HepG2 (cell line): ENCODE measurements at regions not wholly inside any gene's neighbourhood (a gene's known extent, or its start where the extent isn't known, plus 50 kb on each side); places are given as distances from the start of the nearest gene placed in this dataset.

Experiments
- ATAC-seq: fragments of 200-7000 bp; cut with Tn5 transposase; 3 replicates; pipeline ENCODE4 v1.9.1; 2020; ENCODE audit warnings: mild to moderate bottlenecking, moderate library complexity
- BruUV-seq: library from RNA; stranded (reverse); fragments of 400-500 nt; replicated peaks from 2 replicates; lab custom pipeline; 2021; lab: Mats Ljungman, UMichigan
- CTCF ChIA-PET: fragments of 300-600 bp; formaldehyde crosslinking; extraction: SDS; loops from one replicate; lab custom pipeline; 2021; ENCODE audit warnings: low total read pairs, inconsistent platforms, low intra/inter-chr PET ratio; lab: Yijun Ruan, JAX
- POLR2A ChIA-PET: fragments of 350-600 bp; sonication (Branson Sonifier 250); formaldehyde crosslinking; loops from one replicate; lab custom pipeline; 2020; ENCODE audit warnings: antibody characterized with exemption, inconsistent platforms; lab: Yijun Ruan, JAX
- DNase-seq: peaks from one replicate; pipeline ENCODE4 v3.0.0-alpha.2; 2015; ENCODE audit warnings: low spot score
- FAIRE-seq: peaks from 3 replicates; lab custom pipeline; 2011; peaks lifted over from hg19 to GRCh38; lab: Jason Lieb, UNC
- H2AFZ ChIP-seq: one replicate; pipeline ENCODE4 v1.6.1; 2011; ENCODE audit warnings: low read length, inconsistent platforms
- H3K27ac ChIP-seq: fragments of 300-600 bp; 3 replicates; pipeline ENCODE4 v1.8.0; 2011; ENCODE audit warnings: mixed run types, mild to moderate bottlenecking, mixed read lengths, low read length, inconsistent platforms; ENCODE audit not compliant: insufficient read depth; ENCODE audit errors: extremely low read length
- H3K27me3 ChIP-seq, 2 experiments: fragments of 200-600 bp in 1 of 2; 2 replicates in 1 of 2; 3 replicates in 1 of 2; pipeline versions ENCODE4 v1.6.0 to v1.8.0; 2011; ENCODE audit warnings: low read length in 2 of 2, mild to moderate bottlenecking in 2 of 2, moderate library complexity in 2 of 2, inconsistent platforms in 1 of 2; ENCODE audit not compliant: insufficient read depth in 2 of 2, control insufficient read depth in 1 of 2
- H3K36me3 ChIP-seq, 2 experiments: fragments of 200-600 bp in 1 of 2; replicated peaks in 1 of 2; 2 replicates in 1 of 2; 3 replicates in 1 of 2; pipeline versions ENCODE4 v1.5.1 to v1.8.0; 2011; ENCODE audit warnings: low read length in 2 of 2, inconsistent platforms in 1 of 2; ENCODE audit not compliant: insufficient read depth in 2 of 2, control insufficient read depth in 1 of 2
- H3K4me1 ChIP-seq: 2 replicates; pipeline ENCODE4 v1.5.1; 2012; ENCODE audit warnings: low read length, inconsistent platforms; ENCODE audit not compliant: insufficient read depth
- H3K4me2 ChIP-seq: 2 replicates; pipeline ENCODE4 v1.6.0; 2011; ENCODE audit warnings: low read depth, low read length, inconsistent platforms
- H3K4me3 ChIP-seq, 3 experiments: fragments of 200-600 bp in 1 of 3; sonication (generic), shearing (Covaris generic) in 1 of 3; replicated peaks in 1 of 3; 2 replicates each; pipeline ENCODE4 v1.5.1; 2011 to 2016; ENCODE audit warnings: low read length in 3 of 3, inconsistent platforms in 2 of 3, low read depth in 2 of 3, mild to moderate bottlenecking in 2 of 3, control low read depth in 1 of 3, mixed read lengths in 1 of 3; ENCODE audit not compliant: insufficient read depth in 1 of 3
- H3K79me2 ChIP-seq: one replicate; pipeline ENCODE4 v1.6.1; 2011; ENCODE audit warnings: low read length, inconsistent platforms; ENCODE audit not compliant: insufficient read depth
- H3K9ac ChIP-seq: 2 replicates; pipeline ENCODE4 v1.6.0; 2011; ENCODE audit warnings: mild to moderate bottlenecking, low read depth, low read length, inconsistent platforms; ENCODE audit not compliant: insufficient read depth
- H3K9me3 ChIP-seq: 2 replicates; pipeline ENCODE4 v1.5.1; 2012; ENCODE audit warnings: mild to moderate bottlenecking, low read length
- H4K20me1 ChIP-seq: 2 replicates; pipeline ENCODE4 v1.6.0; 2011; ENCODE audit warnings: inconsistent platforms, mild to moderate bottlenecking, low read length, moderate library complexity; ENCODE audit not compliant: insufficient read depth
- AKAP8 ChIP-seq: sonication (generic); formaldehyde crosslinking; IDR thresholded peaks from 2 replicates; pipeline ENCODE4 v1.5.1; 2020; ENCODE audit warnings: mild to moderate bottlenecking, missing genetic modification reagents
- FOXA3 ChIP-seq: IDR thresholded peaks from 2 replicates; pipeline ENCODE4 v1.6.1; 2016; ENCODE audit warnings: missing genetic modification reagents, missing compliant biosample characterization
- GZF1 ChIP-seq: sonication (generic); formaldehyde crosslinking; IDR thresholded peaks from 2 replicates; pipeline ENCODE4 v1.5.1; 2020; ENCODE audit warnings: mild to moderate bottlenecking, missing genetic modification reagents
- HES4 ChIP-seq: sonication (generic); formaldehyde crosslinking; IDR thresholded peaks from 2 replicates; pipeline ENCODE4 v1.9.0; 2021; ENCODE audit warnings: mild to moderate bottlenecking, missing genetic modification reagents, borderline replicate concordance
- HNF4A ChIP-seq: sonication (generic); formaldehyde crosslinking; IDR thresholded peaks from 2 replicates; pipeline ENCODE4 v1.4.0; 2020; ENCODE audit warnings: missing genetic modification reagents
- HOXD1 ChIP-seq: sonication (generic); formaldehyde crosslinking; IDR thresholded peaks from 2 replicates; pipeline ENCODE4 v1.5.0; 2020; ENCODE audit warnings: missing genetic modification reagents
- POLR2G ChIP-seq: fragments of 200-400 bp; formaldehyde crosslinking; IDR thresholded peaks from 2 replicates; pipeline ENCODE4 v1.6.1; 2018; ENCODE audit warnings: mild to moderate bottlenecking, low read depth, low read length, moderate library complexity
- RELA ChIP-seq: sonication (generic); formaldehyde crosslinking; IDR thresholded peaks from 2 replicates; pipeline ENCODE4 v1.4.0; 2020; ENCODE audit warnings: missing genetic modification reagents
- SALL1 ChIP-seq: sonication (generic); formaldehyde crosslinking; IDR thresholded peaks from 2 replicates; pipeline ENCODE4 v1.8.0; 2022; ENCODE audit warnings: mild to moderate bottlenecking, missing genetic modification reagents
- YEATS2 ChIP-seq: sonication (generic); formaldehyde crosslinking; IDR thresholded peaks from 2 replicates; pipeline ENCODE4 v1.4.0; 2020; ENCODE audit warnings: missing genetic modification reagents, borderline replicate concordance
- ZNF12 ChIP-seq: sonication (generic); formaldehyde crosslinking; IDR thresholded peaks from 2 replicates; pipeline ENCODE4 v1.5.0; 2020; ENCODE audit warnings: missing genetic modification reagents
- ZNF451 ChIP-seq: sonication (generic); formaldehyde crosslinking; IDR thresholded peaks from 2 replicates; pipeline ENCODE4 v1.5.0; 2020; ENCODE audit warnings: mild to moderate bottlenecking, missing genetic modification reagents
- ZNF460 ChIP-seq: sonication (generic); formaldehyde crosslinking; IDR thresholded peaks from 2 replicates; pipeline ENCODE4 v1.5.1; 2020; ENCODE audit warnings: missing genetic modification reagents, mild to moderate bottlenecking, borderline replicate concordance
- ZNF567 ChIP-seq: sonication (generic); formaldehyde crosslinking; IDR thresholded peaks from 2 replicates; pipeline ENCODE4 v1.8.1; 2023; ENCODE audit warnings: mild to moderate bottlenecking, missing genetic modification reagents, borderline replicate concordance
- ZNF775 ChIP-seq: sonication (generic); formaldehyde crosslinking; IDR thresholded peaks from 2 replicates; pipeline ENCODE4 v1.4.0; 2020; ENCODE audit warnings: missing genetic modification reagents, mild to moderate bottlenecking, moderate library complexity, borderline replicate concordance
- ZNF816 ChIP-seq: sonication (generic); formaldehyde crosslinking; IDR thresholded peaks from 2 replicates; pipeline ENCODE4 v1.8.0; 2022; ENCODE audit warnings: missing genetic modification reagents, mild to moderate bottlenecking, borderline replicate concordance
- WGBS: methylation state at CpG from one replicate; pipeline ENCODE4 v1.1.6; 2017; ENCODE audit warnings: low lambda C conversion rate; 5-methylcytosine and 5-hydroxymethylcytosine counted together
- in situ Hi-C: cut with HindIII; loops from 2 replicates; pipeline ENCODE4 v1.10.0; 2017; ENCODE audit warnings: low pct_unique_long_range_greater_than_20kb; ENCODE audit not compliant: extremely low pct_ligation_motif_present
- intact Hi-C: fragments of 100-400 bp; cut with micrococcal nuclease; formaldehyde crosslinking; loops from one replicate; pipeline ENCODE4 v1.10.0; 2022; ENCODE audit not compliant: unreplicated experiment
- TF ChIP-seq, protein P1 (sequence below): IDR thresholded peaks from 2 replicates; pipeline ENCODE4 v1.6.1; 2016; ENCODE audit warnings: missing genetic modification reagents, missing compliant biosample characterization
- TF ChIP-seq, protein P2 (sequence below): sonication (generic); formaldehyde crosslinking; IDR thresholded peaks from 2 replicates; pipeline ENCODE4 v1.9.0; 2021; ENCODE audit warnings: missing genetic modification reagents, mild to moderate bottlenecking, borderline replicate concordance
- TF ChIP-seq, protein P3 (sequence below): sonication (generic); formaldehyde crosslinking; IDR thresholded peaks from 2 replicates; pipeline ENCODE4 v1.5.0; 2020; ENCODE audit warnings: mild to moderate bottlenecking, missing genetic modification reagents

DNA sequence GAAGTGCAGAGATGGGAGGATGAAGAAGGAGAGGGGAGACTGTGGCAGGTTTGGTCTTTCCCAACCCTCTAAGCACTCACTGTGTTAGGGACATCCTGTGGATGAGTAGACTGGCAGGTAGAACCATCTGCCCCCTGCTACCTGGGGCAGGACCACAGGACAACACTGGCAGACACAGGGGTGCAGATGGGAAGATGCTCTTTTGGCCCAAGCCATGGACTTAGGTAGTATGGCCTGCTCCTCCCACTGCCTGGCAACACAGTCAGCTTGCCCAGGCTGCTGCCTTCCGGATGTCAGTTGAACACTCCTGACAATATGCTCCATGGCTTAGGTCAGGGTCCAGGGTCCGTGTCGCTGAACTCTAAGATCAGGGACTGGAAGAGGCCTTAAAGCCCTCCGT lies 140.7 kb upstream of the NAV2 start (continued):
- TF ChIP-seq RELA (CRISPR knock-in tag) (no peak), SALL1 (no peak)
- TF ChIP-seq, protein P1, sequence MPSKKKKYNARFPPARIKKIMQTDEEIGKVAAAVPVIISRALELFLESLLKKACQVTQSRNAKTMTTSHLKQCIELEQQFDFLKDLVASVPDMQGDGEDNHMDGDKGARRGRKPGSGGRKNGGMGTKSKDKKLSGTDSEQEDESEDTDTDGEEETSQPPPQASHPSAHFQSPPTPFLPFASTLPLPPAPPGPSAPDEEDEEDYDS (CRISPR knock-in tag) = no peak
- TF ChIP-seq, all 625 proteins: peak for 0

DNA sequence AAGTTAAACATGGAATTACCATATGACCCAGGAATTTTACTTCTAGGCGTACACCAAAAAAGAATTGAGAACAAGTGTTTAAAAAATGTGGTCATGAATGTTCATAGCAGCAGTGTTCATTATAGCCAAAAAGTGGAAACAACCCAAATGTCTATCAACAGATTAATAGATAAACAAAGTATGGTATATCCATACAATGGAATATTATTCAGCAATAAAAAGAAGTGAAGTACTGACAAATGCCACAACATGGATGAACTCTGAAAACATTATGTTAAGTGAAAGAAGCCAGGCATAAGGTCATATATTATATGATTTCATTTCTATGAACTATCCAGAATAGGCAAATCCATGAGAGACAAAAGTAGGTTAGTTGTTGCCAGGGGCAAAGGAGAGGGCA lies 141.7 kb upstream of the NAV2 start:
- no peaks in the 10 kb centered on the region for H3K79me2 ChIP-seq
- no peak overlapping the region for H3K4me2 ChIP-seq
- in situ Hi-C loops = no loop called here
- no TSS peak for BruUV-seq
- no peak overlapping the region for H3K4me3 ChIP-seq
- ATAC-seq (no peak), FAIRE-seq (no peak), DNase-seq (no peak)
- CTCF ChIA-PET = no interaction called here
- H3K27me3 ChIP-seq = peaks cover 1 to 4% of the 10 kb centered on the region in 2 experiments; a peak in 3 of 5 replicates
- H2AFZ ChIP-seq = no peak overlapping the region
- H4K20me1 ChIP-seq = no peaks in the 10 kb centered on the region
- no peaks in the 10 kb centered on the region for H3K9me3 ChIP-seq
- no peak overlapping the region for H3K9ac ChIP-seq
- intact Hi-C loops = no loop called here
- H3K36me3 ChIP-seq = no peaks in the 10 kb centered on the region
- POLR2A ChIA-PET = no interaction called here
- WGBS = 40% methylated on average over 1 of the region's 1 CpG
- H3K27ac ChIP-seq = no peak overlapping the region
- H3K4me1 ChIP-seq = no peaks in the 10 kb centered on the region
- TF ChIP-seq AKAP8 (CRISPR knock-in tag) (no peak), HES4 (no peak), ZNF567 (no peak), YEATS2 (CRISPR knock-in tag) (no peak), ZNF775 (CRISPR knock-in tag) (no peak), FOXA3 (CRISPR knock-in tag) (no peak), ZNF460 (CRISPR knock-in tag) (no peak), HOXD1 (CRISPR knock-in tag) (no peak), HNF4A (no peak), ZNF451 (CRISPR knock-in tag) (no peak), POLR2G (no peak), ZNF12 (CRISPR knock-in tag) (no peak), GZF1 (no peak), ZNF816 (CRISPR knock-in tag) (no peak)
- TF ChIP-seq, protein P2, sequence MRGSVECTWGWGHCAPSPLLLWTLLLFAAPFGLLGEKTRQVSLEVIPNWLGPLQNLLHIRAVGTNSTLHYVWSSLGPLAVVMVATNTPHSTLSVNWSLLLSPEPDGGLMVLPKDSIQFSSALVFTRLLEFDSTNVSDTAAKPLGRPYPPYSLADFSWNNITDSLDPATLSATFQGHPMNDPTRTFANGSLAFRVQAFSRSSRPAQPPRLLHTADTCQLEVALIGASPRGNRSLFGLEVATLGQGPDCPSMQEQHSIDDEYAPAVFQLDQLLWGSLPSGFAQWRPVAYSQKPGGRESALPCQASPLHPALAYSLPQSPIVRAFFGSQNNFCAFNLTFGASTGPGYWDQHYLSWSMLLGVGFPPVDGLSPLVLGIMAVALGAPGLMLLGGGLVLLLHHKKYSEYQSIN = no peak
- TF ChIP-seq, protein P3, sequence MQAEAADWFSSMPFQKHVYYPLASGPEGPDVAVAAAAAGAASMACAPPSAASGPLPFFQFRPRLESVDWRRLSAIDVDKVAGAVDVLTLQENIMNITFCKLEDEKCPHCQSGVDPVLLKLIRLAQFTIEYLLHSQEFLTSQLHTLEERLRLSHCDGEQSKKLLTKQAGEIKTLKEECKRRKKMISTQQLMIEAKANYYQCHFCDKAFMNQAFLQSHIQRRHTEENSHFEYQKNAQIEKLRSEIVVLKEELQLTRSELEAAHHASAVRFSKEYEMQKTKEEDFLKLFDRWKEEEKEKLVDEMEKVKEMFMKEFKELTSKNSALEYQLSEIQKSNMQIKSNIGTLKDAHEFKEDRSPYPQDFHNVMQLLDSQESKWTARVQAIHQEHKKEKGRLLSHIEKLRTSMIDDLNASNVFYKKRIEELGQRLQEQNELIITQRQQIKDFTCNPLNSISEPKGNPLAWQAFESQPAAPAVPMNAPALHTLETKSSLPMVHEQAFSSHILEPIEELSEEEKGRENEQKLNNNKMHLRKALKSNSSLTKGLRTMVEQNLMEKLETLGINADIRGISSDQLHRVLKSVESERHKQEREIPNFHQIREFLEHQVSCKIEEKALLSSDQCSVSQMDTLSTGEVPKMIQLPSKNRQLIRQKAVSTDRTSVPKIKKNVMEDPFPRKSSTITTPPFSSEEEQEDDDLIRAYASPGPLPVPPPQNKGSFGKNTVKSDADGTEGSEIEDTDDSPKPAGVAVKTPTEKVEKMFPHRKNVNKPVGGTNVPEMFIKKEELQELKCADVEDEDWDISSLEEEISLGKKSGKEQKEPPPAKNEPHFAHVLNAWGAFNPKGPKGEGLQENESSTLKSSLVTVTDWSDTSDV (CRISPR knock-in tag) = no peak
